NCI-H345 (cell line): ENCODE measurements at regions not wholly inside any gene's neighbourhood (a gene's known extent, or its start where the extent isn't known, plus 50 kb on each side); places are given as distances from the start of the nearest gene placed in this dataset.

ENCODE experiments used
- DNase-seq: peaks from one replicate; lab custom pipeline; 2025; lab: John Stamatoyannopoulos, UW

DNA sequence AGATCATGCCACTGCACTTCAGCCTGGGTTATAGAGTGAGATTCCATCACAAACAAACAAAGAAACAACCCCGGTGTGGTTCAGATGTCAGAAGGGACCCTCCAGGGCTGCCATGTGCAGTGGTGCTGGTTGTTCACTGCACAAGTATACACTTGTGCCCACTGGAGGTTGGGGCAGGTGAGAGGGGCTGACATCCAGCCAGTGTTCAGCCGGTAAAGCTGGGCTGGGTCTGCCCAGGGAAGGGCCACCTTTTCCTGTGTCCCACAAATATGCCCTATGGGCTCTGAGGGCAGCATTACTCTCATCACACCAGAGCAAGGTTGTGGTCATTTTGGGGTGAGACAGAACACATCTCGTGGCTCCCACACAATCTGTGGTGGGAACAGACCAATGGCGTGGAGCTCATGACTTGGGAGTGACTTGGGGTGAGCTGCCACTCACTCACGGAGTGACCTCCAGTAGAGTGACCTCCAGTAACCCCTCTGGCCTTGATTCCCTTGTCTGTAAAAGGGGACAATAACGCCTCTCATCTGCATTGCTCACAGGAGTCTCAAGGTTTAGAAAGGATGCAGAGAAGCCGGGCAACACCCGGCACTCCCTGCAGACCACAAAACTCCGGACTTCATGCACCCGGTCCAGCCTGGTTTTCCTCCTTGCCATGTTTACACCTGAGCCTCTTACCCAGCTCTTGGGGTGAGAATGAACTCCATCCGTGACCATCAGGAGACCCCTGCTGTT is 69.0 kb upstream of the VRK1 start:
- no peak for DNase-seq

- peak; percentile 10 for DNase-seq
Measured at GRCh38 chr14:96729889-96730288, 67.3 kb upstream of the VRK1 start.

- no peak for DNase-seq
Measured at GRCh38 chr14:96730386-96730785, 66.8 kb upstream of the VRK1 start.

GRCh38 chr14:96734076-96734622 is 63.0 kb upstream of the VRK1 start:
- DNase-seq: no peak

DNA sequence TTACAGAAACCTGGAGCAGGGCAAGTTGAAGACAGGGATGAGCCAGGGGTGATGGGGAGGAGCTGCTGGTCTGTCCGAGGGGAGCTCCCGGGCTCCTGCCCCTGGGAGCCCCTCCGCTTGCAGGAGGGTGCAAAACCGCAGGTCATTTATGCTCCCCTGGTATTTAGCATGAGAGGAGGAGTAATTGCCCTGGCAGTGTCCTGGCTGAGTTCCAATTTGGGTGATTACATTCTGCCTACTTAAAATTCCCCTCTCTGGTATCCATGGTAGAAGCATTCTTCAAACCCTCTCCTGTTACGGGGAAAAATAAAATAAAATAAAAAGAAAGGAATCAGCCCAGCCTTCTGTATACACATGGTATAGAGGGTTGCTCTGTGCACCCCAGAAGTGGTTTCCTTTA is 61.7 kb upstream of the VRK1 start:
- peak; percentile 84 for DNase-seq

- no peak for DNase-seq
Measured at GRCh38 chr14:96736439-96736838, 60.7 kb upstream of the VRK1 start.

- no peak for DNase-seq
Measured at GRCh38 chr14:96737881-96738280, 59.3 kb upstream of the VRK1 start.

GRCh38 chr14:96739200-96739910 is 57.8 kb upstream of the VRK1 start:
- peak; percentile 24 for DNase-seq

- peak; percentile 75 for DNase-seq
Measured at GRCh38 chr14:96741151-96741977, 55.8 kb upstream of the VRK1 start.

DNA sequence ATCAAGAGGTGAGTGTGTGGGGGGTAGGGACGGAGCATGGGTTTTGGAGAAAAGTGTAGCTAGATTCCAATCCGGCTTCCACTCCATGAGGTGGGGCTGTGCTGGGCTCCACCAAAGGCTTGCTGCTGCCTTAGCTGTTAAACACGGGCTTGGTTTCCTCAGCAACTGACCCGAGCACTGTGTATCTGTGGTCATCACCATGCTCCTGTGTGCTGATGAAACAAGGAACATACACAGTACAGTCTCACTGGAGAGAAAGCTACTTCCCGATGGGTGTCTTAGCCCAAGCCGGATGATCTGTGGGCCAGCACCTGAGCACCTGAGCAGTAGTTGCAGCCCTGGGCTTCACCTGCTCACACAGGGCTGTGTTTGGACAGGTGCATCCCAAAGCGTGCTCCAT is 52.9 kb upstream of the VRK1 start:
- no peak for DNase-seq

GRCh38 chr14:96745500-96746051 is 51.6 kb upstream of the VRK1 start:
- DNase-seq: no peak

DNA sequence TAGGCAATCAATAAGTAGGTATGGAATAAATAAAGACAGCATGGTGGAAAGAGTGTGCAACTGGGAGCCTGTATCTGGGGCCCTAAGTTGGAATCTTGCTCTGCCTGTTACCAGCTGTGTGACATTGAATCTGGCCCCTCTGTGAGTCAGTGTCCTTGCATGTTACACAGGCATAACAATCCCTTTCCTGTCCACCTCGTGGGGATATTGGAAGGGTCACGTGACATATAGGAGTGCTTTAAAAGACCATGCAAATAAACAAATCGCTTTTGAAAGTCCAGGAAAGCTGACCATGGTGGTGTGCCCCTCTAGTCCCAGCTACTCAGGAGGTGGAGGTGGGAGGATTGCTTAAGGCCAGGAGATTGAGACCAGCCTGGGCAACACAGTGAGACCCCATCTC is 51.1 kb upstream of the VRK1 start:
- no peak for DNase-seq

DNA sequence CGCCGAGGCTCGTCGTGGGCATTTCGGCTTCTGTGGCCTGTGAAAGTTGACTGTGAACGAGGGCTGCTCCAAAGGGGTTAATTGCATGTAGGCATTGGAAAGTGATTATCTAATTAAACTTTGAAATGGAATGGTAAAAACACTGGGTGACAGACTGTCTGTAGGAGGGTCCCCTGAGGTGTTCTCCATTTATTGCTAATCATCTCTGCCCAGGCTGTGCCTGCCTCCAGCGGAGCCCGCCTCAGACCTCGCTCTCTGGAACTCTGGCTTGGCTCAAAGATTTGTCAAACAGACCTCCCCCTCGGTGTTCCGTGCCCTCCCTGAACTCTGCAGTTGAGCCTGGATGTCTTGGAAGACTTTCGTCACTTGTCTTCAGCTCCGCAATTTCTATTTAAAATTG is 50.2 kb upstream of the VRK1 start:
- no peak for DNase-seq
